ENCODE measurements at regions not wholly inside any gene's neighbourhood (a gene's known extent, or its start where the extent isn't known, plus 50 kb on each side); places are given as distances from the start of the nearest gene placed in this dataset.

GRCh38 chr5:118557251-118557661 is 431.1 kb downstream of the DTWD2 start:
- H3K36me3 Mint-ChIP-seq (ENCODE audit: low read depth), result no peaks in the 10 kb centered on the region
- no peaks in the 10 kb centered on the region for H3K4me1 Mint-ChIP-seq
- H3K27ac Mint-ChIP-seq, result no peak overlapping the region
- H3K4me3 Mint-ChIP-seq, result no peak overlapping the region
- no peak for ATAC-seq (replicated peaks)
- H3K27me3 Mint-ChIP-seq, result no peaks in the 10 kb centered on the region
- H3K9me3 Mint-ChIP-seq, result no peaks in the 10 kb centered on the region

- ATAC-seq (replicated peaks), result no peak
- H3K36me3 Mint-ChIP-seq (ENCODE audit: low read depth), result no peaks in the 10 kb centered on the region
- no peak overlapping the region for H3K27ac Mint-ChIP-seq
- no peak overlapping the region for H3K4me3 Mint-ChIP-seq
- no peaks in the 10 kb centered on the region for H3K4me1 Mint-ChIP-seq
- no peaks in the 10 kb centered on the region for H3K9me3 Mint-ChIP-seq
- H3K27me3 Mint-ChIP-seq, result no peaks in the 10 kb centered on the region
These were observed 431.6 kb downstream of the DTWD2 start for GRCh38 chr5:118556792-118557191.

- Mint-ChIP-seq H3K27ac (no peak overlapping the region), H3K4me3 (no peak overlapping the region), H3K4me1 (no peaks in the 10 kb centered on the region), H3K36me3 (ENCODE audit: low read depth) (no peaks in the 10 kb centered on the region), H3K9me3 (no peaks in the 10 kb centered on the region), H3K27me3 (no peaks in the 10 kb centered on the region)
- no peak for ATAC-seq (replicated peaks)
These were observed 432.6 kb downstream of the DTWD2 start for GRCh38 chr5:118555727-118556126.

- Mint-ChIP-seq H3K36me3 (ENCODE audit: low read depth) (no peaks in the 10 kb centered on the region), H3K4me3 (no peak overlapping the region), H3K4me1 (no peaks in the 10 kb centered on the region), H3K27me3 (no peaks in the 10 kb centered on the region), H3K27ac (no peak overlapping the region), H3K9me3 (no peaks in the 10 kb centered on the region)
- ATAC-seq (replicated peaks), result no peak
These were observed 433.4 kb downstream of the DTWD2 start for GRCh38 chr5:118554981-118555380.

- Mint-ChIP-seq H3K36me3 (ENCODE audit: low read depth) (no peaks in the 10 kb centered on the region), H3K4me1 (no peaks in the 10 kb centered on the region), H3K4me3 (no peak overlapping the region), H3K27me3 (no peaks in the 10 kb centered on the region), H3K9me3 (no peaks in the 10 kb centered on the region), H3K27ac (no peak overlapping the region)
- no peak for ATAC-seq (replicated peaks)
These were observed 434.1 kb downstream of the DTWD2 start for GRCh38 chr5:118554241-118554640.

- Mint-ChIP-seq H3K4me1 (no peaks in the 10 kb centered on the region), H3K9me3 (no peaks in the 10 kb centered on the region), H3K36me3 (ENCODE audit: low read depth) (no peaks in the 10 kb centered on the region), H3K27me3 (no peaks in the 10 kb centered on the region), H3K4me3 (no peak overlapping the region), H3K27ac (no peak overlapping the region)
- no peak for ATAC-seq (replicated peaks)
These were observed 434.7 kb downstream of the DTWD2 start for GRCh38 chr5:118553662-118554061.

- no peak for ATAC-seq (replicated peaks)
- H3K36me3 Mint-ChIP-seq (ENCODE audit: low read depth), result no peaks in the 10 kb centered on the region
- no peak overlapping the region for H3K4me3 Mint-ChIP-seq
- no peaks in the 10 kb centered on the region for H3K27me3 Mint-ChIP-seq
- H3K27ac Mint-ChIP-seq, result no peak overlapping the region
- H3K4me1 Mint-ChIP-seq, result no peaks in the 10 kb centered on the region
- no peaks in the 10 kb centered on the region for H3K9me3 Mint-ChIP-seq
These were observed 435.5 kb downstream of the DTWD2 start for GRCh38 chr5:118552731-118553360.

- Mint-ChIP-seq H3K27me3 (no peaks in the 10 kb centered on the region), H3K27ac (no peak overlapping the region), H3K4me3 (no peak overlapping the region), H3K36me3 (ENCODE audit: low read depth) (no peaks in the 10 kb centered on the region), H3K4me1 (no peaks in the 10 kb centered on the region), H3K9me3 (no peaks in the 10 kb centered on the region)
- no peak for ATAC-seq (replicated peaks)
These were observed 436.2 kb downstream of the DTWD2 start for GRCh38 chr5:118552146-118552545.

GRCh38 chr5:118551716-118552115 is 436.6 kb downstream of the DTWD2 start:
- no peaks in the 10 kb centered on the region for H3K4me1 Mint-ChIP-seq
- H3K36me3 Mint-ChIP-seq (ENCODE audit: low read depth), result no peaks in the 10 kb centered on the region
- no peaks in the 10 kb centered on the region for H3K9me3 Mint-ChIP-seq
- H3K4me3 Mint-ChIP-seq, result no peak overlapping the region
- no peak overlapping the region for H3K27ac Mint-ChIP-seq
- no peak for ATAC-seq (replicated peaks)
- H3K27me3 Mint-ChIP-seq, result no peaks in the 10 kb centered on the region

- Mint-ChIP-seq H3K27me3 (no peaks in the 10 kb centered on the region), H3K4me3 (no peak overlapping the region), H3K4me1 (no peaks in the 10 kb centered on the region), H3K27ac (no peak overlapping the region), H3K9me3 (no peaks in the 10 kb centered on the region), H3K36me3 (ENCODE audit: low read depth) (no peaks in the 10 kb centered on the region)
- no peak for ATAC-seq (replicated peaks)
These were observed 437.3 kb downstream of the DTWD2 start for GRCh38 chr5:118551031-118551430.

- no peak overlapping the region for H3K27ac Mint-ChIP-seq
- ATAC-seq (replicated peaks), result no peak
- H3K36me3 Mint-ChIP-seq (ENCODE audit: low read depth), result no peaks in the 10 kb centered on the region
- no peaks in the 10 kb centered on the region for H3K9me3 Mint-ChIP-seq
- H3K4me3 Mint-ChIP-seq, result no peak overlapping the region
- no peaks in the 10 kb centered on the region for H3K4me1 Mint-ChIP-seq
- H3K27me3 Mint-ChIP-seq, result no peaks in the 10 kb centered on the region
These were observed 439.3 kb downstream of the DTWD2 start for GRCh38 chr5:118548761-118549720.

GRCh38 chr5:118545470-118545869 is 442.9 kb downstream of the DTWD2 start:
- H3K4me3 Mint-ChIP-seq, result no peak overlapping the region
- no peaks in the 10 kb centered on the region for H3K36me3 Mint-ChIP-seq (ENCODE audit: low read depth)
- no peak overlapping the region for H3K27ac Mint-ChIP-seq
- H3K4me1 Mint-ChIP-seq, result no peaks in the 10 kb centered on the region
- no peaks in the 10 kb centered on the region for H3K9me3 Mint-ChIP-seq
- ATAC-seq (replicated peaks), result peak; percentile 9
- H3K27me3 Mint-ChIP-seq, result no peaks in the 10 kb centered on the region

- H3K4me1 Mint-ChIP-seq, result no peaks in the 10 kb centered on the region
- no peak overlapping the region for H3K27ac Mint-ChIP-seq
- no peaks in the 10 kb centered on the region for H3K27me3 Mint-ChIP-seq
- no peaks in the 10 kb centered on the region for H3K9me3 Mint-ChIP-seq
- H3K4me3 Mint-ChIP-seq, result no peak overlapping the region
- ATAC-seq (replicated peaks), result peak; percentile 26
- H3K36me3 Mint-ChIP-seq (ENCODE audit: low read depth), result no peaks in the 10 kb centered on the region
These were observed 443.4 kb downstream of the DTWD2 start for GRCh38 chr5:118544887-118545449.

GRCh38 chr5:118533923-118534322 is 454.4 kb downstream of the DTWD2 start:
- Mint-ChIP-seq H3K4me3 (no peak overlapping the region), H3K4me1 (no peaks in the 10 kb centered on the region), H3K27me3 (no peaks in the 10 kb centered on the region), H3K36me3 (ENCODE audit: low read depth) (no peaks in the 10 kb centered on the region), H3K27ac (no peak overlapping the region), H3K9me3 (peaks cover 3% of the 10 kb centered on the region)
- no peak for ATAC-seq (replicated peaks)

- Mint-ChIP-seq H3K4me1 (no peaks in the 10 kb centered on the region), H3K4me3 (no peak overlapping the region), H3K9me3 (peaks cover 3% of the 10 kb centered on the region), H3K27me3 (no peaks in the 10 kb centered on the region), H3K27ac (no peak overlapping the region), H3K36me3 (ENCODE audit: low read depth) (no peaks in the 10 kb centered on the region)
- no peak for ATAC-seq (replicated peaks)
These were observed 455.2 kb downstream of the DTWD2 start for GRCh38 chr5:118533156-118533555.
